Peyer's patch (tissue), 4 donors: ENCODE measurements at regions not wholly inside any gene's neighbourhood (a gene's known extent, or its start where the extent isn't known, plus 50 kb on each side); places are given as distances from the start of the nearest gene placed in this dataset.

Experiments
- DNase-seq, 3 donors: peaks; one replicate each; pipeline ENCODE4 v3.0.0-alpha.2; 2017 to 2019
- H3K27ac ChIP-seq, 4 donors: fragments of 200-600 bp; sonication (generic); one replicate each; pipeline ENCODE4 v1.5.1; 2016 to 2019
- H3K27me3 ChIP-seq, 2 donors: fragments of 200-600 bp; sonication (generic); one replicate each; pipeline ENCODE4 v1.5.1; 2019
- H3K36me3 ChIP-seq, 3 donors: fragments of 200-600 bp; sonication (generic); one replicate each; pipeline ENCODE4 v1.5.1; 2016 to 2019
- H3K4me1 ChIP-seq, 4 donors: fragments of 200-600 bp; sonication (generic); one replicate each; pipeline ENCODE4 v1.5.1; 2016 to 2019
- H3K4me3 ChIP-seq, 4 donors: fragments of 200-600 bp; sonication (generic); 1 replicate in 3 of 4; 2 replicates in 1 of 4; pipeline ENCODE4 v1.5.1; 2016 to 2019; ENCODE audit warnings: mild to moderate bottlenecking in 1 of 4
- H3K9me3 ChIP-seq, 4 donors: fragments of 200-600 bp; sonication (generic); one replicate each; pipeline ENCODE4 v1.5.1; 2016 to 2019; ENCODE audit warnings: mild to moderate bottlenecking in 1 of 4
- CTCF ChIP-seq, 6 experiments: fragments of 450-650 bp in 4 of 6; fragments of 200-600 bp in 2 of 6; sonication (generic) in 1 of 6; IDR thresholded peaks; one replicate each; pipeline ENCODE4 v1.5.1; 2017 to 2019; ENCODE audit warnings: antibody characterized with exemption in 6 of 6, mild to moderate bottlenecking in 3 of 6, moderate library complexity in 1 of 6
- POLR2A ChIP-seq, 2 donors: fragments of 450-650 bp; IDR thresholded peaks; one replicate each; pipeline ENCODE4 v1.5.1; 2017; ENCODE audit warnings: antibody characterized with exemption in 2 of 2, mild to moderate bottlenecking in 2 of 2, moderate library complexity in 2 of 2

DNA sequence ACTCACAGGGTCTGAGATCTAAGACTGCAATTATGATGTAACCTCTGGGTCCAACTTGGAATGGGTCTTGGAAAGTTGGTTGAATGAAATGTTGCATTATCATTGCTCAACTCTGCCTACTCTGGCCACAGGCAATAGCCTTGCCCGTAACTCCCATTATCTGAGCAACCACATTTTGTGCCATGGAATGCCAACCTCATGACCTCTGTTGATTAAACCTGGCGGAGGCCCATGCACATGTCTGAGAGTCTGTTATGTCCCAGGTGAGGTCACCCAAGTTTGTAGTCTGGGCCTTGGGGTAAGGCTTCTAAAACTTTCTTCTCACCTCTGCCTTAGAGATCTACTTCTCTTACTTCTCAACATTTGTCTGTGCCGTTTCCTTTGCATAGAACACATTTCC, 140.9 kb downstream of the TBX5 start:
- Histone ChIP-seq H3K36me3 (no peaks in the 10 kb centered on the region), H3K4me1 (no peaks in the 10 kb centered on the region), H3K27ac (no peak overlapping the region), H3K27me3 (no peaks in the 10 kb centered on the region), H3K4me3 (no peak overlapping the region), H3K9me3 (no peaks in the 10 kb centered on the region)
- no peak for DNase-seq
- TF ChIP-seq POLR2A (IDR thresholded peaks at IDR 0.05) (no peak), CTCF (IDR thresholded peaks at IDR 0.05) (no peak)

- TF ChIP-seq CTCF (IDR thresholded peaks at IDR 0.05) (no peak), POLR2A (IDR thresholded peaks at IDR 0.05) (no peak)
- Histone ChIP-seq H3K27me3 (no peaks in the 10 kb centered on the region), H3K36me3 (no peaks in the 10 kb centered on the region), H3K4me3 (no peak overlapping the region), H3K9me3 (no peaks in the 10 kb centered on the region), H3K4me1 (no peaks in the 10 kb centered on the region), H3K27ac (no peak overlapping the region)
- DNase-seq = no peak
Measured at GRCh38 chr12:114263056-114263805, 142.7 kb downstream of the TBX5 start.

DNA sequence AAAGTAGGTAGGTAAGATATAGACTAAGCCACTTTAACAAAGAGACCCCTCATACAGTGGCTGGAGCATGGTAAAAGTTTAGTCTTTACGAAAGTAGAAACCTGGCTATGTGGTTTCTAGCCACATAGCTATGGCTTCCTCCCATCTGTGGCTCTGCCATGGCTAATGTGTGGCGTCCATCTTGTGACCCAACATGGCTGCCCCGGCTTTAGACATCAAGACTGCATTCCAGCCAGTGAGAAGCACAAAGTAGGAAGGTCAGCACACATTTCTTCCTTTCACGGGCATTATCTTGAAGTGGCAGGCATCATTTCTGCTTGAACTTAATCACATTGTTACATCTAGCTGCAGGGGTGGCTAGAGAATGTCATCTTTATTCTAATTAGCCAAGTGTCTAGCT, 148.3 kb downstream of the TBX5 start:
- Histone ChIP-seq H3K4me1 (no peaks in the 10 kb centered on the region), H3K4me3 (no peak overlapping the region), H3K27ac (no peak overlapping the region), H3K36me3 (no peaks in the 10 kb centered on the region), H3K27me3 (no peaks in the 10 kb centered on the region), H3K9me3 (no peaks in the 10 kb centered on the region)
- no peak for TF ChIP-seq POLR2A (IDR thresholded peaks at IDR 0.05)
- no peak for DNase-seq

DNA sequence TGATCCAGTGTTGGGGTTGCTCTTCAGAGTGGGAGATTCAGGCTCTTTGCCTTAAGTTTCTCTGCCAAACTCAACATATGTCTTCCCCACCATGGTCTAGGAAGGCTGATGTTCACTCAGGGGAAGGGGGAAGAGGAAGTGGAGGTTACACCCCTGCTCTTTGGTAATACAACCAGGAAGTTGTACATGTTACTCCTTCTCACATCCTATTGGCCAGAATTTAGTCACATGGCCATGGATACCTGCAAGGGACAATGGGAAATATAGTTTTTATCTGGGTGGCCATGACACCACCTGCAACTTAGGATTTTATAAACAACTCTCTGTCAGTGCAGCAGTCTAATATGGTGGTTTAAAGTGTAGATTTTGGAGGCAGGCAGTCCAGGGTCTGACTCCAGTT, 150.9 kb downstream of the TBX5 start:
- Histone ChIP-seq H3K36me3 (no peaks in the 10 kb centered on the region), H3K4me3 (no peak overlapping the region), H3K27me3 (no peaks in the 10 kb centered on the region), H3K9me3 (no peaks in the 10 kb centered on the region), H3K4me1 (no peaks in the 10 kb centered on the region), H3K27ac (no peak overlapping the region)
- TF ChIP-seq CTCF (IDR thresholded peaks at IDR 0.05) = no peak
- TF ChIP-seq POLR2A (IDR thresholded peaks at IDR 0.05) = no peak
- no peak for DNase-seq

DNA sequence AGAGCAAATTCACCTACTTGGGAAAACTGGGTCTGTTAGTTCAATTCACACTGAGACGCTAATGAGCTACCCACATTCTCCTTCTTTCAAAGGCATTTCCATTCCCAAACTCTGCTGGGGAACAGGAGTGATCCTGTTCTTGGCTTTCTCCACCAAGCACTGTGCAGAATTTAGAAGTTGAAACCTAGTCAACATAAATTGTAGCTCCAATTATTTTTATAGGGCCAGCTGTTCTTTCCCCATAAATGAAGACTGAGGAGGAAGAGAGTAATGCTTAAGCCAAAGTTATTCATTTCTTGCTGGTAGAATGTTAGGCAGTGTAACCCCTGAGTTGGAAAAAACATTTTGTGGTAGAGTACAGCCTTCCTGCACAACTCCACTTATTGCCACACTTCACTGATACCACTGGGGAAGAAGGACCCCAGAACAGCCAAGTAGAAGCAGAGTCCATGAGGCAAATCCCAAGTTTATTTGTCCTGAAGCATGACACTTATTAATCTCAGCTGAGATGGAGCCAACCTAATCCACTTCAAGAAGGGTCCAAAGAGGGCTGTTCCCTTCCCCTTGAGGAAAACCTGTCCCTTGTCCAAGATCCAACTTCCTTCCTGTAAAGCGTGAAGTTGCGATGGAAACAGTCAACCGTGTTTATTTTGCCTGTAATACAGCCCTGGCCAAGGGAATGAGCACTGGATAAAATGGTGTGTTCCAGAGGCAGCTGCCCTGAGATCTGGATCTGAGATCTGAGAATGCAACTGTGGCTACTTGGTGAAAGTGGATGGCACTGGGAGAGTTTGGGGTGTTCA, 151.8 kb downstream of the TBX5 start:
- H3K4me1 ChIP-seq = no peaks in the 10 kb centered on the region
- no peak overlapping the region for H3K4me3 ChIP-seq
- H3K27ac ChIP-seq = no peak overlapping the region
- no peak for DNase-seq
- H3K9me3 ChIP-seq = no peaks in the 10 kb centered on the region
- no peaks in the 10 kb centered on the region for H3K36me3 ChIP-seq
- TF ChIP-seq POLR2A (IDR thresholded peaks at IDR 0.05) (no peak), CTCF (IDR thresholded peaks at IDR 0.05) (no peak)
- H3K27me3 ChIP-seq = no peaks in the 10 kb centered on the region

DNA sequence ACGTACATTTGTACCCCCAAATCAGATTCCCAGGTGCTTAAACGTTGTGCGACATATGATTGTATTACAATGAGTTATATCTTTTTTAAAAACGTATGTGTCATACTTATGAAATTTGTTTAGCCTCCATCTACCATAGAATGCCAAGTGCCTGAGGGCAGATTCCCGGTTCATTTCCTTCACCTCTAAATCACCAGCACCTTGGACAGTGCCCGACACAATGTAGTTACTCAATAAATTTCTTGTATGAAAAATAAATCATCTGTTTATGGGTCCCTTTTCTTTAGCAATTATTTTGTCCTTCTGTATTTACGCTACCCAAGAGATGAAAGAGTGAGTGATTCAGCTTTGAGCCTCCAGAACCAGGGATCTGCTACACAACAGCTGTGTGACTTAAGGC, 157.4 kb downstream of the TBX5 start:
- no peak for DNase-seq
- no peaks in the 10 kb centered on the region for H3K27me3 ChIP-seq
- no peak overlapping the region for H3K4me3 ChIP-seq
- H3K36me3 ChIP-seq = no peaks in the 10 kb centered on the region
- no peaks in the 10 kb centered on the region for H3K4me1 ChIP-seq
- TF ChIP-seq CTCF (IDR thresholded peaks at IDR 0.05) (no peak), POLR2A (IDR thresholded peaks at IDR 0.05) (no peak)
- H3K27ac ChIP-seq = no peak overlapping the region
- no peaks in the 10 kb centered on the region for H3K9me3 ChIP-seq
